ENCODE measurements at regions not wholly inside any gene's neighbourhood (a gene's known extent, or its start where the extent isn't known, plus 50 kb on each side); places are given as distances from the start of the nearest gene placed in this dataset.

DNA sequence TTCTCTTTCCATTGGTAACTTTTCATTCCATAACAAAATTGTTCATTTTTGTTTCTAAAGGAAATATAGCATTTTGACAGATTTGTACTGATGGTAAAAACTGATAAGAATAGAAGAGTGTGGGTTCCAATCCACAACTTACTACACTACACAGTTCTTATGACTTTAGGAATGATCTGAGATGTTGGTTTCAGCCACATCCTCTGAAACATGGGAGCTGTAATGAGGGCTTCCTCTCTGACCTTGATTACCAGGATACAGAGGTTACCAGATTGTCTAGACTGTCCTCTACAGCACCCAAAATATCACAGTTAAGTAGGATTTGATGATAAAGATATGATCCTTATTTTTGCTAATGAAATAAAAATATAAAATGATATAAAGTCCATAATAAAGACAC lies 1184.6 kb downstream of the FLRT2 start:
- H3K36me3 ChIP-seq = no peaks in the 10 kb centered on the region
- TF ChIP-seq POLR2A (IDR thresholded peaks at IDR 0.05) (no peak), POLR2AphosphoS5 (IDR thresholded peaks at IDR 0.05) (no peak)
- TF ChIP-seq, protein P1, sequence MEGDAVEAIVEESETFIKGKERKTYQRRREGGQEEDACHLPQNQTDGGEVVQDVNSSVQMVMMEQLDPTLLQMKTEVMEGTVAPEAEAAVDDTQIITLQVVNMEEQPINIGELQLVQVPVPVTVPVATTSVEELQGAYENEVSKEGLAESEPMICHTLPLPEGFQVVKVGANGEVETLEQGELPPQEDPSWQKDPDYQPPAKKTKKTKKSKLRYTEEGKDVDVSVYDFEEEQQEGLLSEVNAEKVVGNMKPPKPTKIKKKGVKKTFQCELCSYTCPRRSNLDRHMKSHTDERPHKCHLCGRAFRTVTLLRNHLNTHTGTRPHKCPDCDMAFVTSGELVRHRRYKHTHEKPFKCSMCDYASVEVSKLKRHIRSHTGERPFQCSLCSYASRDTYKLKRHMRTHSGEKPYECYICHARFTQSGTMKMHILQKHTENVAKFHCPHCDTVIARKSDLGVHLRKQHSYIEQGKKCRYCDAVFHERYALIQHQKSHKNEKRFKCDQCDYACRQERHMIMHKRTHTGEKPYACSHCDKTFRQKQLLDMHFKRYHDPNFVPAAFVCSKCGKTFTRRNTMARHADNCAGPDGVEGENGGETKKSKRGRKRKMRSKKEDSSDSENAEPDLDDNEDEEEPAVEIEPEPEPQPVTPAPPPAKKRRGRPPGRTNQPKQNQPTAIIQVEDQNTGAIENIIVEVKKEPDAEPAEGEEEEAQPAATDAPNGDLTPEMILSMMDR (IDR thresholded peaks at IDR 0.05) = no peak
- intact Hi-C loops (cut with DNase I; ENCODE audit: low total_unique reads) = no loop called here
- H3K9me3 ChIP-seq = no peaks in the 10 kb centered on the region
- no peaks in the 10 kb centered on the region for H3K27me3 ChIP-seq
- no peak for DNase-seq (ENCODE audit: low spot score in 2 of 2)
- no peak overlapping the region for H3K4me3 ChIP-seq
- no peak overlapping the region for H3K27ac ChIP-seq
- H3K4me1 ChIP-seq = no peaks in the 10 kb centered on the region

DNA sequence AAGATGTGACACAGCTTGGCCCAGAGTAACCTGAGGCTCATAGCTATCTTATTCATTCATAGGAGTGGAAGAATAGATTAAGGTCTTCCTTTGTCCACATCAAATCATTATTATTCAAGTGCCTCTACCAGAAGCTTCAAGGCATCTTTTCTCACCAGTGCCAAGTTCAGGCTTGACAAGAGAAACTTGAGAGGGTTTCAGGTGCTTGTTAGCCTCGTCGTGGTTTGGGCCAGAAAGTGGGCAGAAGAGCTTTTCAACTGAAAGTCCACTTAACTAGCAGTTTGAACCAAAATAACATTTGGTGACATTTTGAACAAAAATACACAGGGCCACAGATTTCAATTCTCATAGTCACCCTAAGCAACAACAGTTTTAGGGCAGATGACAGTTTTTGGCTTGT lies 1184.2 kb downstream of the FLRT2 start:
- no peak for TF ChIP-seq POLR2AphosphoS5 (IDR thresholded peaks at IDR 0.05)
- TF ChIP-seq POLR2A (IDR thresholded peaks at IDR 0.05) = no peak
- TF ChIP-seq, protein P1 (IDR thresholded peaks at IDR 0.05) = no peak
- H3K4me3 ChIP-seq = no peak overlapping the region
- intact Hi-C loops (cut with DNase I; ENCODE audit: low total_unique reads) = no loop called here
- no peaks in the 10 kb centered on the region for H3K9me3 ChIP-seq
- no peak overlapping the region for H3K27ac ChIP-seq
- no peaks in the 10 kb centered on the region for H3K27me3 ChIP-seq
- no peaks in the 10 kb centered on the region for H3K36me3 ChIP-seq
- no peak for DNase-seq (ENCODE audit: low spot score in 2 of 2)
- H3K4me1 ChIP-seq = no peaks in the 10 kb centered on the region

DNA sequence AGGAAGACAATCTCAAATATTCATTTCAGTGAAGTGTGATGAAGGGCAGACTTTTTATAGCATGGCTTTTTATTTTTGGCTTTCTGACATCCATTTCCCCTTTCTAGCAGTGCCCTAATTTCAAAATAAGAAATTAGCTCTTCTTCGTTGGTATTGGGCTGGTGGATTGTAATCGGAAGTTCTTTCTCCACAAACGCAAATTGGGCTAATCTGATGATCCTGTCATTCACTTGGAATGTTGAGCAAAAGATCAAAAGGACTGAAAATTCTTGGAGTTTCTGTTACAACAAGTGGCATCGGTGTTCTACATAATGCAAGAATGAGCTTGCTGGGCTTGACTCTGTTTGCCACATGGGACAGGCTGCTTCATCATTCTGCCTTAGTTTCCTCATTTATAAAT lies 1182.8 kb downstream of the FLRT2 start:
- Histone ChIP-seq H3K4me1 (no peaks in the 10 kb centered on the region), H3K27me3 (no peaks in the 10 kb centered on the region), H3K4me3 (no peak overlapping the region), H3K9me3 (no peaks in the 10 kb centered on the region), H3K36me3 (no peaks in the 10 kb centered on the region), H3K27ac (no peak overlapping the region)
- intact Hi-C loops (cut with DNase I; ENCODE audit: low total_unique reads) = no loop called here
- TF ChIP-seq, protein P1 (IDR thresholded peaks at IDR 0.05) = no peak
- TF ChIP-seq POLR2AphosphoS5 (IDR thresholded peaks at IDR 0.05) = no peak
- TF ChIP-seq POLR2A (IDR thresholded peaks at IDR 0.05) = no peak
- DNase-seq (ENCODE audit: low spot score in 2 of 2) = no peak

DNA sequence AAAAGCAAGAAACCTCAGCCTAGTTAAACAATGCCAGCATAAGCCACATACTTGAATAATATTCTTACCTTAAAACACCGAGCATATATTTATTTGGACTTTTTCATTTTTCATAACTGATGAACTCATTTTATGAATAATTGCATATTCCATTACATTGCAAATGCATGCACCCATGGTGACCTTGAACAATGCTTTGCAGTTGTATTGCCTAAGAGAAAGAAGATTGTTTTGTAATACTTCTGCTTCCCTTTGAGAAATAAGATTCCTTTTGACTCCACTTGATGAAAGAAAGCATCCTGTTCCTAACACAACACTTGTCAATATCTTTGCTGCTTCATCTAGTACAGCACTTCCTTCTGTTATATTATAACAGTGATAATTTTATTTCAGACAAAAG lies 1182.2 kb downstream of the FLRT2 start:
- no peaks in the 10 kb centered on the region for H3K4me1 ChIP-seq
- H3K4me3 ChIP-seq = no peak overlapping the region
- TF ChIP-seq POLR2AphosphoS5 (IDR thresholded peaks at IDR 0.05) (no peak), POLR2A (IDR thresholded peaks at IDR 0.05) (no peak)
- TF ChIP-seq, protein P1 (IDR thresholded peaks at IDR 0.05) = no peak
- no peaks in the 10 kb centered on the region for H3K36me3 ChIP-seq
- intact Hi-C loops (cut with DNase I; ENCODE audit: low total_unique reads) = no loop called here
- DNase-seq (ENCODE audit: low spot score in 2 of 2) = no peak
- no peak overlapping the region for H3K27ac ChIP-seq
- no peaks in the 10 kb centered on the region for H3K27me3 ChIP-seq
- no peaks in the 10 kb centered on the region for H3K9me3 ChIP-seq

DNA sequence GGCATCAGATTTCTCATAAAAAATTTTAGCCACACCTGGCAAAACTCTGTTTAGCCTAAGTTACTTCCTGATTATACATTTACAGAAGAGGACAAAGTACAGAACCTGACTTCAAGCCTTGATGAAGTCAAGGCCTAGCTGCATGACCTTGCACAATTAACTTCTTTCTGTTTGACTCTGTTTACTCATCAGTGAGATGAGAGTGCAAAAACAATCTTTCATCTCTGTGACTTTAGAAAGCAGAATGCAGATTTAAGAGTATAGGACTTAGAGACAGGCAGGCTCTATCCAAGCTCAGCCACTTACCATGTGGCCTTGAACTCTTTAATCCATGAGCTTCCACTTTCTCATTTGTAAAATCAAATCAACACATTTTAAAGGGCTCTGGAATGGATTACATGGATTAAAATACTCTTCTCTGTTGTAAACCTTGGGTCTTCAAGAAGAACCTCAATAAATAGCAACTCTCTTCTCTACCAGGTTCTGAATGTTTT lies 1178.9 kb downstream of the FLRT2 start:
- TF ChIP-seq, protein P1 (IDR thresholded peaks at IDR 0.05) = no peak
- TF ChIP-seq POLR2A (IDR thresholded peaks at IDR 0.05) (no peak), POLR2AphosphoS5 (IDR thresholded peaks at IDR 0.05) (no peak)
- H3K4me1 ChIP-seq = no peaks in the 10 kb centered on the region
- no peaks in the 10 kb centered on the region for H3K27me3 ChIP-seq
- H3K36me3 ChIP-seq = no peaks in the 10 kb centered on the region
- H3K9me3 ChIP-seq = no peaks in the 10 kb centered on the region
- no peak overlapping the region for H3K27ac ChIP-seq
- DNase-seq (ENCODE audit: low spot score in 2 of 2) = no peak
- intact Hi-C loops (cut with DNase I; ENCODE audit: low total_unique reads) = no loop called here
- no peak overlapping the region for H3K4me3 ChIP-seq

Data from breast epithelium (tissue), 4 donors.